ENCODE measurements at regions not wholly inside any gene's neighbourhood (a gene's known extent, or its start where the extent isn't known, plus 50 kb on each side); places are given as distances from the start of the nearest gene placed in this dataset.

DNA sequence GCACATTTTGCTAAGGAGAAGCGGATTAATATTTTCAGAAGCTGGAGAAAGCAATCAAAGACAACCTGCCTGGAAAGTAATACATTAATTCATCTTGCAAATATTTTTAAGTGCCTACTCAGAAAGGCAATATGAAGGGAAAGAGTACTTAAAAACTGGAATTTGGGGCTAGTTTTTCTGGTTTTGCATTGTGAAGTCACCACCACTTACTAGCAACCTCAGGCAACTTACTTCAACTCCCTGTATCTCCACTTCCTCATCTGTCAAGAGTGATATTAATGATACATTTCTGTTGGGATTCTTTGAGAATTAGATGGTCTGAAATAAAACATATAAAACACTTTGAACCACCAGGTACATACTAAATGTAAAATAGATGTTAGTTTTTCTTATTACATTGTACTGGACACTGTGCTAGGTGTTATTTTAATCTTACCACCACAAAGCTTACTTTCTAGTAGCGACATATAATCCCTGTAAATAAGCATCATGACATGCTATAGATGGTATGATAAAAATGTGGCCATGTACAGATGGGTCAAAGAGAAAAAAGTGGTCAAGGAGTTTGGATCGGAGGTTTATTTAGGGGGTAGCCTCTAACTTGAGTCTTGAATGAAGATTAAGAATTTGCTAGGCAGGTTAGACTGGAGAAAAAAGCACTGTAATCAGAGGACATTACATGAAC is 101.2 kb downstream of the SPRY2 start:
- ATAC-seq (no peak), DNase-seq (ENCODE audit: missing footprints) (no peak)
- intact Hi-C loops (cut with DNase I): loop anchor here (5.0 kb wide), 1 partner anchor 103 kb away; the partner anchor contains the start of gene SPRY2

DNA sequence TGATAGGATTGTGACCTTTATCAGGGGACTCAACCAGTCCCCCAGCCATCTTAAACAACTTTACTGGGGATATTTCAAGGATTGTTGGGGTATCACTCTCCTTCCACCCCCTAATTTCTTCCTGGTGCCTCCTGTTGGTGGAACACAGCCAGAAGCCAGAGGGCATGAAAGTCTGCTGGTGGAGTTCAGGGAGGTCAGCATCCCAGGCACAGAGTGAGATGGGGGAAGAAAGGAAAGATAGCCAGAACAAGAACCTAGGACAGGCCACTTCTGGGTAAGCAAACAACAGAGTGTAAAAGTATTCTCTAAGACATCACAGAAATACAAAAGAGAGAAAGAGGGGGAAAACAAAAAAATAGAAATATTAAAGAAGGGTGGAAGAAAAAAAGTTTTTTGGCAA is 101.8 kb downstream of the SPRY2 start:
- intact Hi-C loops (cut with DNase I): loop anchor here (5.0 kb wide), 1 partner anchor 103 kb away; the partner anchor contains the start of gene SPRY2
- ATAC-seq (no peak), DNase-seq (ENCODE audit: missing footprints) (no peak)

DNA sequence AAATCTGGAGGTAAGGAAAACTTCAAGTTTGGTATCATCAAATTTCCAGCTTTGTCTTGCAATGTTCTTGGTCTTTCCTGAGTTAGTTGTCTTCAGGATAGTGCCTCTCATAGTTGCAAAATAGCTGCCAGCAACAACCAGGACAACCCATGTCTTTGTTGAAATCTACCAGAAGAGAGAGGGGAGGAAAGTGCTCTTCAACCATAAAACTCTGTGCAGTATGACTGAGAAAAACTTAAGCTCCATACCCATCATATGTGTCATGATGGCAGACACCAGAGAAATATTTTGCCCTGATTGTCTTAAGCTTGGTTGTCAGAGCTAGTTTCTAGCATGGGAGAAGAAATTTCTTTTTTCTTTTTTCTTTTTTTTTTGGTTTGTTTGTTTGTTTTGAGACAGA is 103.3 kb downstream of the SPRY2 start:
- ATAC-seq: no peak
- intact Hi-C loops (cut with DNase I): loop anchor here (5.0 kb wide), 1 partner anchor 105 kb away; the partner anchor contains the start of gene SPRY2
- DNase-seq (ENCODE audit: missing footprints): no peak

DNA sequence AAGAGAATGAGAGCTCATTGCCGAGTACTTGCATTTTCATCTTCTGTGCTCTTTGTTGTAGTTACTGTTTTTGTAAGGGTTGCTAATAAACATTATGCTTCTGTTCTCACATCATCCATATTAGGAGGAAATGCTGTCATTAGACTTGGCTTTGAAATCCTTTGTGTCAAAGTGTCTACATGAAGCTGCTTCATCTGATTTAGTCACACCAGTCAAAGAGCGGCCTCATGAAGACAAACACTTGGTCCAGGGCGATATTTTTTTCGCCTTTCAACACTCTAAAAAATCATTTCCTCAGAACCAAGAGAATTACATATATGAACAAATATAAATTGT is 105.0 kb downstream of the SPRY2 start:
- ATAC-seq (peak; percentile 56), DNase-seq (ENCODE audit: missing footprints) (no peak)
- intact Hi-C loops (cut with DNase I): loop anchor here (5.0 kb wide), 1 partner anchor 106 kb away; the partner anchor contains the start of gene SPRY2

DNA sequence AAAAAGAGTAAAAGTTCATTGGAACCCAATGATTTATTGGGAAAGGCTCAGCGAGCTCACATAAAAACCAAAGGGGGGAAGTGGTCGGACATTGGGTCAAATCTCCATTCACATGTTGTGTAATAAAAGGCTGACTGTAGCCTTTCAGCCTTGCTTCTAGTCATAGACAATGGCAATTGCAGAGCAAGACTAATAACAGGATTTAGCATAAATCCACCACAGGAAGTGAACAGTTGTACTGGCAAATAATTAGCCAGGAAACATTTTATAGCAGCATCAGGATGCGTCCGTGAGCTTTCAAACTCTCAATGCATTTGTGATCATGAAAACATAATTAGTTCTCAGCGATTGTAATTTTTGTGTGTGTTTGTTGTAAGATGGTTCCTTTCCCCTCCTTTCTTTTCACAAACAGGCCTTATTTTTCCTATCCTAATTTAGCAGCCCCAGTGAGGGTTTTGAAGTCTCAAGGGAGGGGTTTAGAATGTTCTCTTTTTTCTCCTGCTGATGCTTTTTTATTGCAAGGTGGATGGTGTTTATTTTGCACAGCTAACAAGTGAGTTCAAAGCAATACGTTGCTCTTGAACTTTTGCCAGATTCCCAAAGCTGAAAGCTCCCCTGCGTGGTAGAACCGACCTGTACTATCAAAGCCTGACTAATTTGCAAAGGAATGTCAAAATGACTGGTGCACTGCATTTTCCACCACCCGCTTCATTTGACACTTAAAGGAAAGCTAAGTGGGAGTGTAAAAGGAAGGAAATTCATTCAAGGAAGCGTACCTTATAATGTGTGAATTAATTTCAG is 105.6 kb downstream of the SPRY2 start:
- no peak for ATAC-seq
- intact Hi-C loops (cut with DNase I): loop anchor here (5.0 kb wide), 1 partner anchor 107 kb away; the partner anchor contains the start of gene SPRY2
- no peak for DNase-seq (ENCODE audit: missing footprints)

DNA sequence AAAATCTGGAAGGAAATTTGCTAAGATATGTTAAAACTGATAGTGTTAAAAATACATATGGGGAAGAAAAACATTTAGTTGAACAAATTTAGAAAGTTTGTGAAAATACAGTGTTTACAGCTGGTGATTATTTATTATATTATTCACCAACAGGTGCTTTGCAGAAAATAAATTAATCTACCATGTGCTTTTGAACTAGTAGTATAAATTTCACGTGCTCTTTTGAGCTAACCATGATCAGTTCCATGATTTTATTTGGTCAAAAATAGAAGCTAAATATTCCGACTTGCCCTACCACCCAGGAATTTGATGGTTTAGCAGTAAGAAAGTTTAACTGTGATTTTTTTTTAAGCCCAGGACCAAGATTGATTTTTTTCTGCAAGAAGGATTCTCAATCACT is 113.3 kb downstream of the SPRY2 start:
- no peak for ATAC-seq
- intact Hi-C loops (cut with DNase I): no loop called here
- DNase-seq (ENCODE audit: missing footprints): no peak

DNA sequence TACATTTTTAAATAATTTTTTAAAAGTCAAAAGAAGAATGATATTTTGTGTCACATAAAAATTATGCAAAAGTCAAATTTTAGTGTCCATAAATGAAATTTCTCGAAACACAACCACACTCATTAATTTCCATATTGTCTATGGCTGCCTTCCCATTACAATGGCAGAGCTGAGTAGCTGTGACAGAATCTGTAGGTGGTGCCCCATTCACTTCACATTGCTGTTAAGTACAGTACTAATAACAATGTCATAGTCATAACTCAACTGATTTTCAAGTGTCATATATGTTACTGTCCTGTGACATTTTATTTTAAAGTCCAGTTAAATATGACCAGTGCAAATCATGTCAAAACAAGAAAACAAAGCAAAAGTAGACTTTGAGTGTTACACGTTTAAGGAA is 114.3 kb downstream of the SPRY2 start:
- ATAC-seq (no peak), DNase-seq (ENCODE audit: missing footprints) (no peak)
- intact Hi-C loops (cut with DNase I): no loop called here

DNA sequence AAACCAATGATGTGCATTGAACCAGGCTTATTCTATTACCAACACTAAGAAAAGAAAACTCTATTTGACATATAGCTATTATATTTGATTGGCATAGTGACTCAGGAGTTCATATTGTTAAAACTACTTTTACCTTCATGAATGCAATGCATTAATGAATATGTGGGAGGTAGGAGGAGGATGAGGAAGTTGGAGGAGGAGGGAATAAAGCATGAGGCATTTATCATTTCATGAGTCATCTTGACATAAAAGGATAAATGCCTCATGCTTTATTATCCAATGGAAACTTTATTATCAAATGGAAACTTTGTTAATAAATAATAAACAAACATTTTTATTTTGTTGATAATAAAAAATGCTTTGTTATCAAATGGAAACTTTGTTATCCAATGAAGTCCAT is 116.5 kb downstream of the SPRY2 start:
- intact Hi-C loops (cut with DNase I): no loop called here
- DNase-seq (ENCODE audit: missing footprints): no peak
- ATAC-seq: no peak

DNA sequence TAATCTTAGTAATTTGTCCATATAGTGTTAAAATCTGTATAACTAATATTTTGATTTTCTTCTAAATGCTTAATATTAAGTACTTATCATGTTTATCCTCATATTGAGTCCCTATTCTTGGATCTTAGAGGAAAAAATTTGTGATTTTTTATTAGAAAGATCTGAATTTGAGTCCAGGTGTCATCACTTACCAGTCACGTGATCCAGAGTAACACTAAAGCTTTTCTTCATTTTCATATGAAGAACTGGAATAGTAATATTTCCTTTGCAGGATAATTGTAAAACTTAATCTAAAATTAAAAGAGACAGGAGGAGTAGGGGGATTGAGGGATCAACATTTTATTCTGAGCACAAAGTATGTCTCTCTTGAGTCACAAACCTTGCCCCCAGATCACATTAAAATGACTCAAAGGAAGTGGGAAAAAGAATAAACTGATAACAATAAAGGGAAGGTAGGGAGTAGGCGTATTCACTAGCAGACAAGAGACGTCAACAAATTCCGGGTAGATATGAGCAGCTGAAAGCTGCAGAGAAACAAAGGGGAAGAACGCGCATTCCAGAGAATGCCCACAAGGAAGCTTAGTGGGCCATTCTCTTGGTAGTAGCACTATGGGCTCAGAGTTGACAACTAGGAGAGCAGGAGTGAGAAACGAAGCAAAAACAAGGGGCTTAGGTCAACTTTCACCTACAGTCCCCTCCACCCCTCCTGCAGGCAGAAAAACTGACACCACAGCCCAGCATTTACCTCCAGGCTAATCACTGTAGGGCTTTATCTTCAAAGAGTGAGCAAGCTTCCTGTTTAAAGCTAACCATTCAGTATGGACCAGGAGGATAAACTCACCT is 123.1 kb downstream of the SPRY2 start:
- ATAC-seq (no peak), DNase-seq (ENCODE audit: missing footprints) (no peak)
- intact Hi-C loops (cut with DNase I): no loop called here

DNA sequence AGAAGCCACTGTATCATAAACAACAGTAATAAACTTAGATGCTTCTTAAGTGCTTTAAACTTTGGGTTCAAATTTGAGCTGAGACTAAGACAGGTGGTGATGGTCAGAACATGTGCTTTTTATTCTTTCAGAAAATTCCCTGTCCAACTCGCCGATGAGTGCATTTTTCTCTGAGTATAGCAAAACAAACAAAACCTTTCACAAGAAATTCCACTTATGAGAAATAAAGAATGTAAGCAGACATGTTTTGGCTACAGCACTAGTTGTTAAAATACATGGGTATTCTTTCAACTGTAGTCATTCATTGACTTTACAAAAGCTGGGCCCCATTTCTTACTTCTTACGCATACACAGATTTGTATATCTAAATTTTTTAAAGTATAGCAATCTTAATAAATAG is 125.6 kb downstream of the SPRY2 start:
- intact Hi-C loops (cut with DNase I): no loop called here
- no peak for DNase-seq (ENCODE audit: missing footprints)
- ATAC-seq: no peak

DNA sequence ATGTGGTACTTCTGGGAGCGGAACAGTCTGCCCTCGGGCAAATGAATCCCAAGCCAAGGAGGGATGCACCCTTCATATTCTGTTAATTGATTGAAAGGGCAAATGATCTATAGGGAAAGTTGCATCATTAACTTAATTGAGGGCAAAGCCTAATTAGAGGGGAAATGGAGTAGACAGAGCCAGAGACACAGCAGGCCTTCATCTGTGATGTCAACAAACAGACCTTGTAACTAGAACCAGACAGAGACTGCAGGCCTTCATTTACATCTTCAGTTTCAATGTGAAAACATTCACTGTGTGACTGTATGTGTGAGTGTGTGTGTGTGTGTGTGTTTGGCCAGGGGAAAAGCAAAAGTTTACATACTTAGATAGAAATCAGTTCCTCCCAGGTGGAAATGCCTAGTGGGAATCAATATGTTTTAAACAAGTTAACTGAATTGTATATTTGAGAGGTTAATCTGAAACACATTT is 126.4 kb downstream of the SPRY2 start:
- intact Hi-C loops (cut with DNase I): no loop called here
- no peak for ATAC-seq

DNA sequence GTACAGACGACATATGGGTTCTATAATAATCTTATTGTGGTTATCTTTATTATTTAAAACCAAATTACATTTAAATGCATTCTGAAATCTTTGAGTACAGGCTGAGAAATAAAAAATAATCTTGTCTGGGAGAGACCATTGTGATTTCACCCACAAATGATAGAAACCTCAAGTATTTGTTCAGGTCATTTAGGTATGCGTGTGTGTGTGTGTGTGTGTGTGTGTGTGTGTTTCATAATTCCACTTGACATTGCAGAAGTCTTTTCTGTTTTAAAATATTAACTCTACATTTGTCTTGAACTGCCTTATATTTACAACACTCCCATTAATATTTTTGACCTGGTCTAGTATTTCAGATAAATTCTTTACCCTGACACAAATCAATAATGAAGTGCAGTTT is 126.9 kb downstream of the SPRY2 start:
- intact Hi-C loops (cut with DNase I): no loop called here
- ATAC-seq (no peak), DNase-seq (ENCODE audit: missing footprints) (no peak)

More for the DNA sequence above, 126.4 kb downstream of the SPRY2 start:
- no peak for DNase-seq (ENCODE audit: missing footprints)

DNA sequence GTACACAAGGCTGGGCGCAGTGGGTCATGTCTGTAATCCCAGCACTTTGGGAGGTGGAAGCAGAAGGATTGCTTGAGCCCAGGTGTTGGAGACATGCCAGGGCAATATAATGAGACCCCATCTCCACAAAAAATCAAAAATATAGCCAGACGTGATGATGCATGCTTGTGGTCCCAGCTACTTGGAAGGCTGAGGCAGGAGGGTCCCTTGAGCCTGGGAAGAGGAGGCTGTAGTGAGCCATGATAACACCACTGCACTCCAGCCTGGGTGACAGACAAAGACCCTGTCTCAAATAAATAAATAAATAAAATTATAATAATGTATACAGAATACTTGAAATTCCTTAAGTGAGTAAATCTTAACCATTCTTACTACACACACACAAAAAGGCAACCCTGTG is 127.7 kb downstream of the SPRY2 start:
- intact Hi-C loops (cut with DNase I): no loop called here
- ATAC-seq (no peak), DNase-seq (ENCODE audit: missing footprints) (no peak)

DNA sequence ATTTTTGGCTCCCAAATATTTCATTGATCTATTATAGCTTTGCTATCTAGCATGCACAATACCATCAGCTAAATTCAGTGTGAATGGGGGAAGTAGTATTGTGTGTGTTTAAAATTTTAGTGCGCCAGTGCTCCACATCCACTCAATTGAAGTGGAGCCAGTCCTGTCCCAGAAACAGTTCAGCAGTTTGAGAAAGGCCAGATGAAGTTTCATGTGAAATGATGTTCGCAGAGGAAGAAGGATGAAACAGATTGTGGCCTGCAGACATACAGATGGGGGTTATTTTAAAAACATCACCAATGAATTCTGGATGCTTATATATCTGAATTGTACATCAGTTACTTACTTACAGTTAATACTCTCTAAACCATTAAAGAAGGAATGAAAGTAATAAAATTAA is 129.4 kb downstream of the SPRY2 start:
- intact Hi-C loops (cut with DNase I): no loop called here
- no peak for ATAC-seq
- DNase-seq (ENCODE audit: missing footprints): no peak

DNA sequence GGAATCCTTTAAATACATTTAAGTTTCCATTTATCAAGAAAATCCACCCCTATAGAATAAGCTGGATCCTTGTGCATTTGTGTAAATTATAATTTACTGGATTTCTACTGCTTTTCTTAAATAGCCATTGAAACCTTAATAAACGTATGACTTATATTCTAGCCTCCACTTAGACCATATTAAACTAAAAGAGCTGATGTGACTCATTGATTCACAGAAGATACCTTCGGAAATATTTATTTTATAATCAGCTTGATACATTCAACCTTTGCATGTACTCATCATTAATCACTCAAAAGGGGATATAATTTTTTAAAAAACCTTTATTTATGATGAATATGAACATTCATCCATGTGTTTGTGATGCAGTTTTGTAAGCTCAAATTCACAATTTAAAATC is 136.3 kb downstream of the SPRY2 start:
- DNase-seq (ENCODE audit: missing footprints) (no peak), ATAC-seq (no peak)
- intact Hi-C loops (cut with DNase I): no loop called here

DNA sequence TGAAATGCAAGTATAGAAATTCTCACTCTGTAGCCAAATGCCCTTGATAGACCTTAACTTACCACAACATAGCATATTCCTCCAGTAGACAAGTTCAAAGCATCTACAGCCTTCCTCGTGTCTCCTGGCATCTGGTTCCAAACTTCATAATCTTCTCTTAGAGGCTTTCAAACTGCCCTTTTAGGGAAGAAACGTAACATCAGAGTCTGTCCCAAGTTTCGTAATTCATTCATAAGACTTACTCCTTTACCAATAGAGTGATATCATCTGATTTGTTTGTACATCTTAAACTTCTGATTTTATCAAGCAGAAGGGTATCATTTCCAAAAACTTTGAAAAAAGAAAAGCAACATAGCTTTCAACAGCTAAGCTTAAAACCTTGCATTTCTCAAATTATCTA is 137.4 kb downstream of the SPRY2 start:
- ATAC-seq (no peak), DNase-seq (ENCODE audit: missing footprints) (no peak)
- intact Hi-C loops (cut with DNase I): no loop called here

DNA sequence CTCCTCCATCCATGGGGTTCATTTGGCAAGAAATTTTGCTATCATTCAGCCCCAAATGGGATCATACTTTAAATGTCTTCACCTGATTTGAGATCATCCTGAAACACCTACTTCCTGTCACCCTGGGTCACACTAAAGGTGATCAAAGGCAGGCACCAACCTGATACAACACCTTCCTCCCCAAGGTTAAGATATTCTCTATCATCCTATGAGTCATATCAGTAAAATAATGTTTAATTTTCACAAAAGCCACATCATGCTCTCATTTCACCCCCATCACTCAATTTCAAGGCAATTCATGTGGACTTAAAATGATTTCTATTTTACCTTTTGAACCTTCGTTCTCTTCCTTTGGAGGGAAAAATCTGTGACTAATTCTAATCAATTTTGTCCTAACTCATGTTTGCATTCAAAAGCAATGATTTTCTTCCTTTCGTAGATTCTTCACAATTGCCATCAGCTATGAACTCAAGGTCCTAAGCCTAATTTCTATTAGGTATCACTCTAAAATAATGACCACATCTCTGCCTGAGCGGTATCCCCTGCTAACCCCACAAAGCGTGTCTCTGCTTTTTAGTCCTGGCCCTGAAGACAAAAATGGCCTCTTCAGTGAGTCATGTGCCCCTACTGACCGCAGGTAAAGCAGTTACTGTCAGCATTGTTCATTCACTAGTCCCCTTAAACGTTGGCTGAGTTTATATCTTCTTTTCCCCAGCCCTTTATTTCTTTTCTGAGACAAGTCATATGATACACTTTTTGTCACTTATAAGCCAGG is 139.0 kb downstream of the SPRY2 start:
- DNase-seq (ENCODE audit: missing footprints) (no peak), ATAC-seq (no peak)
- intact Hi-C loops (cut with DNase I): no loop called here

DNA sequence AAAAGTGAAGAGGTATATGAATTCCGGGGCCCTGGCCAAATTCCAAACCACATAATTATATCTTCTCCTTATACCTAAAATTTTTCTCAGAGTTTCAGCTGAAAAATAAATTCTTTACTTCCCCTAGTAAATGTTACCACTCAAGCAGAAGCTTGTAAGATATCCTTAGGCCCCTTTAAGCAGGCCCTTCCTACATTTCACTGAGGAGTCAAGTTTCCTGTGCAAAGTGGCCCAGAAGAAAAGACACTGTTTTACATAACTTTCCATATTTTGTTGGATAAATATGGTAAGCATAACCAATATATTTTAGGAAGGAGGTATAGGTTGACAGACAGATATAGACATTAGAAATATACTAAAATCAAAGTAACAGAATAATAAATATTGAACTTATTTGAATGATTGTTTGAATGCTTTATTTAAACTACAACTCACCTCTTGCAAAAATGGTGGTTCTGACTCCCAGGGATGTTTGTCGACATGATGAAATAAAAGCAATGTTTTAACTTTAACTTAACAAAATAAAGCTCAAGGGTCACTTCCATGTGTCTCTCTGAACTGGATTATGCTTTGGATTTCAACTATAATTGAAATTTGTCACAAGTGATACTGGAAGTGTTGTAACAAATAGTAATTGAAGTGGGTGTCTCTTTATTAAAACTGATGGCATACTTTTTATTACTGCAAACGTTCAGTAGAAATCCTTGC is 141.2 kb downstream of the SPRY2 start:
- no peak for ATAC-seq
- intact Hi-C loops (cut with DNase I): no loop called here
- DNase-seq (ENCODE audit: missing footprints): no peak
